Gastrocnemius medialis (tissue), 4 donors: ENCODE measurements at regions not wholly inside any gene's neighbourhood (a gene's known extent, or its start where the extent isn't known, plus 50 kb on each side); places are given as distances from the start of the nearest gene placed in this dataset.

Experiments used
- POLR2A ChIP-seq, 2 donors: fragments of 450-650 bp; IDR thresholded peaks; one replicate each; pipeline ENCODE4 v1.6.1; 2017; ENCODE audit warnings: antibody characterized with exemption in 2 of 2, mild to moderate bottlenecking in 2 of 2, moderate library complexity in 2 of 2
- TF ChIP-seq, protein P1 (sequence below), 5 experiments: fragments of 450-650 bp in 3 of 5; fragments of 200-600 bp in 2 of 5; sonication (generic) in 2 of 5; IDR thresholded peaks in 4 of 5; conservative IDR thresholded peaks in 1 of 5; 1 replicate in 4 of 5; 2 replicates in 1 of 5; pipeline ENCODE4 v1.5.1; 2016 to 2019; ENCODE audit warnings: antibody characterized with exemption in 5 of 5, mild to moderate bottlenecking in 3 of 5, moderate library complexity in 3 of 5

DNA sequence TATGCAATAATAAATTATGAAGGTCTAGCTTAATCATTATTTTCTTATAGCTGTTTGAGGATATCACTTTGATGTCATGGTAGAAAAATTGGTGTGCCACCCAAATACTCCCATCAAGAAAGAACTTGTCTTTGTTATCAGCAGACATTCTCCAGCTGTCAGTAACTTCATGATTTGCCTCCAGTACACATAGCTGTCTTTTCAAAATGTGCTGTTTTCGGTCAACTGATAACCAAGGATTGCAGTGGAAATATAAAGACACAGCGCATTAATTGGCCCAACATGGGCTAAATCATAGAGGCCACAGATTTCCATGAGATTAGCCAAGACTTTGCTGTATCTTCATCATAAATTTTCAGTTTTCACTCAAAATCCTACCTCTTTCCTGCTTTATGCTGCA is 993.5 kb upstream of the SEMA6A start:
- TF ChIP-seq, protein P1, sequence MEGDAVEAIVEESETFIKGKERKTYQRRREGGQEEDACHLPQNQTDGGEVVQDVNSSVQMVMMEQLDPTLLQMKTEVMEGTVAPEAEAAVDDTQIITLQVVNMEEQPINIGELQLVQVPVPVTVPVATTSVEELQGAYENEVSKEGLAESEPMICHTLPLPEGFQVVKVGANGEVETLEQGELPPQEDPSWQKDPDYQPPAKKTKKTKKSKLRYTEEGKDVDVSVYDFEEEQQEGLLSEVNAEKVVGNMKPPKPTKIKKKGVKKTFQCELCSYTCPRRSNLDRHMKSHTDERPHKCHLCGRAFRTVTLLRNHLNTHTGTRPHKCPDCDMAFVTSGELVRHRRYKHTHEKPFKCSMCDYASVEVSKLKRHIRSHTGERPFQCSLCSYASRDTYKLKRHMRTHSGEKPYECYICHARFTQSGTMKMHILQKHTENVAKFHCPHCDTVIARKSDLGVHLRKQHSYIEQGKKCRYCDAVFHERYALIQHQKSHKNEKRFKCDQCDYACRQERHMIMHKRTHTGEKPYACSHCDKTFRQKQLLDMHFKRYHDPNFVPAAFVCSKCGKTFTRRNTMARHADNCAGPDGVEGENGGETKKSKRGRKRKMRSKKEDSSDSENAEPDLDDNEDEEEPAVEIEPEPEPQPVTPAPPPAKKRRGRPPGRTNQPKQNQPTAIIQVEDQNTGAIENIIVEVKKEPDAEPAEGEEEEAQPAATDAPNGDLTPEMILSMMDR (IDR thresholded peaks at IDR 0.05 in 4 of 5, conservative IDR thresholded peaks at IDR 0.05 in 1 of 5): no peak
- TF ChIP-seq POLR2A (IDR thresholded peaks at IDR 0.05): no peak
